ENCODE measurements at regions not wholly inside any gene's neighbourhood (a gene's known extent, or its start where the extent isn't known, plus 50 kb on each side); places are given as distances from the start of the nearest gene placed in this dataset.

GRCh38 chr1:239563681-239564080 lies 177.3 kb downstream of the CHRM3 start (continued):
- no peak for TF ChIP-seq ARID3A (IDR thresholded peaks at IDR 0.05; ENCODE audit: borderline replicate concordance, low read depth, low read length)
- TF ChIP-seq HMGXB4 (CRISPR knock-in tag; IDR thresholded peaks at IDR 0.05) = no peak
- no peak for TF ChIP-seq ZC3H8 (IDR thresholded peaks at IDR 0.05)

GRCh38 chr1:239566074-239566473 lies 179.7 kb downstream of the CHRM3 start:
- H3K4me3 ChIP-seq = no peak overlapping the region
- no peaks in the 10 kb centered on the region for H3K9me1 ChIP-seq (ENCODE audit: control insufficient read depth, insufficient read depth, low read length)
- H3K79me2 ChIP-seq (ENCODE audit: control insufficient read depth, insufficient read depth, low read length) = no peaks in the 10 kb centered on the region
- peaks cover 2% of the 10 kb centered on the region; the same call in 1 of the 2 replicates for H3K9me3 ChIP-seq (replicated peaks; ENCODE audit: control insufficient read depth, insufficient read depth, low read depth, low read length)
- no TSS peak for BruUV-seq (replicated peaks)
- no peak overlapping the region for H3K9ac ChIP-seq (ENCODE audit: insufficient read depth in 1 of 2, low read depth in 2 of 2, low read length in 2 of 2)
- H4K20me1 ChIP-seq (replicated peaks; ENCODE audit: control insufficient read depth, insufficient read depth, low read length) = no peaks in the 10 kb centered on the region
- H3K27ac ChIP-seq (ENCODE audit: extremely low read depth, low read depth, low read length) = no peak overlapping the region
- DNase-seq (ENCODE audit: extremely low read depth in 1 of 4, low spot score in 3 of 4) (no peak), FAIRE-seq (no peak), ATAC-seq (no peak)
- no peaks in the 10 kb centered on the region for H3K27me3 ChIP-seq (ENCODE audit: control insufficient read depth in 2 of 2, insufficient read depth in 2 of 2, low read length in 2 of 2)
- intact Hi-C loops (cut with micrococcal nuclease) (no loop called here), in situ Hi-C loops (cut with MboI) (no loop called here)
- CTCF ChIA-PET (ENCODE audit: low intra/inter-chr PET ratio) = no interaction called here
- 0% methylated on average over 7 of the region's 7 CpGs for whole genome bisulfite sequencing (ENCODE audit: insufficient coverage, low coverage, missing lambda C conversion rate)
- H3K4me2 ChIP-seq (ENCODE audit: insufficient read depth, low read length) = no peak overlapping the region
- POLR2A ChIA-PET = interaction anchor here (0.6 kb wide), 1 partner anchor 1802 kb away, joined by 3 read pairs; no protein-coding TSS in a partner anchor
- H2AFZ ChIP-seq (ENCODE audit: low read depth, low read length) = no peak overlapping the region
- H3K4me1 ChIP-seq (replicated peaks in 1 of 2; ENCODE audit: control insufficient read depth in 2 of 2, insufficient read depth in 2 of 2, low read length in 2 of 2) = no peaks in the 10 kb centered on the region
- no peaks in the 10 kb centered on the region for H3K36me3 ChIP-seq (ENCODE audit: control insufficient read depth, insufficient read depth, low read length)
- no peak for TF ChIP-seq STAT5A (IDR thresholded peaks at IDR 0.05; ENCODE audit: borderline replicate concordance, low read length)
- no peak for TF ChIP-seq HNRNPH1 (optimal IDR thresholded peaks at IDR 0.05; ENCODE audit: low read depth, low read length)
- no peak for TF ChIP-seq SNAPC5 (CRISPR knock-in tag; IDR thresholded peaks at IDR 0.05)
- no peak for TF ChIP-seq POLR2AphosphoS5 (IDR thresholded peaks at IDR 0.05; ENCODE audit: control insufficient read depth, insufficient read depth, low read depth, low read length)
- no peak for TF ChIP-seq PRPF4 (IDR thresholded peaks at IDR 0.05; ENCODE audit: insufficient read depth, low read depth, low read length, poor library complexity, severe bottlenecking)
- no peak for TF ChIP-seq ZNF511 (CRISPR knock-in tag; IDR thresholded peaks at IDR 0.05)
- TF ChIP-seq SLC30A9 (CRISPR knock-in tag; IDR thresholded peaks at IDR 0.05) = no peak
- TF ChIP-seq KAT7 (CRISPR knock-in tag; IDR thresholded peaks at IDR 0.05; ENCODE audit: borderline replicate concordance) = no peak
- TF ChIP-seq NBN (IDR thresholded peaks at IDR 0.05; ENCODE audit: low read depth) = no peak
- TF ChIP-seq TAF7 (tag; IDR thresholded peaks at IDR 0.05) = no peak
- TF ChIP-seq ATF3 (IDR thresholded peaks at IDR 0.05) = no peak
- TF ChIP-seq ATF3 (CRISPR knock-in tag; conservative IDR thresholded peaks at IDR 0.05) = no peak

Data from K562 (cell line).